Transverse colon (tissue), 3 donors: ENCODE measurements at regions not wholly inside any gene's neighbourhood (a gene's known extent, or its start where the extent isn't known, plus 50 kb on each side); places are given as distances from the start of the nearest gene placed in this dataset.

Experiments used
- CTCF ChIP-seq, 5 experiments: fragments of 200-600 bp in 3 of 5; fragments of 450-650 bp in 2 of 5; sonication (generic) in 3 of 5; IDR thresholded peaks; 1 replicate in 2 of 5; 2 replicates in 3 of 5; pipeline ENCODE4 v1.5.1; 2016 to 2017; ENCODE audit warnings: antibody characterized with exemption in 5 of 5, inconsistent platforms in 3 of 5, mild to moderate bottlenecking in 2 of 5, moderate library complexity in 1 of 5
- POLR2A ChIP-seq: fragments of 450-650 bp; IDR thresholded peaks from one replicate; pipeline ENCODE4 v1.6.1; 2016; ENCODE audit warnings: antibody characterized with exemption, mild to moderate bottlenecking, moderate library complexity

GRCh38 chr12:73531752-73532151, 1005.9 kb upstream of the ATXN7L3B start:
- TF ChIP-seq CTCF (IDR thresholded peaks at IDR 0.05) (no peak), POLR2A (no peak)
